ENCODE measurements at regions not wholly inside any gene's neighbourhood (a gene's known extent, or its start where the extent isn't known, plus 50 kb on each side); places are given as distances from the start of the nearest gene placed in this dataset.

GRCh38 chr5:36444582-36445418, 143.1 kb upstream of the RANBP3L start (continued):
- TF ChIP-seq, protein P1, sequence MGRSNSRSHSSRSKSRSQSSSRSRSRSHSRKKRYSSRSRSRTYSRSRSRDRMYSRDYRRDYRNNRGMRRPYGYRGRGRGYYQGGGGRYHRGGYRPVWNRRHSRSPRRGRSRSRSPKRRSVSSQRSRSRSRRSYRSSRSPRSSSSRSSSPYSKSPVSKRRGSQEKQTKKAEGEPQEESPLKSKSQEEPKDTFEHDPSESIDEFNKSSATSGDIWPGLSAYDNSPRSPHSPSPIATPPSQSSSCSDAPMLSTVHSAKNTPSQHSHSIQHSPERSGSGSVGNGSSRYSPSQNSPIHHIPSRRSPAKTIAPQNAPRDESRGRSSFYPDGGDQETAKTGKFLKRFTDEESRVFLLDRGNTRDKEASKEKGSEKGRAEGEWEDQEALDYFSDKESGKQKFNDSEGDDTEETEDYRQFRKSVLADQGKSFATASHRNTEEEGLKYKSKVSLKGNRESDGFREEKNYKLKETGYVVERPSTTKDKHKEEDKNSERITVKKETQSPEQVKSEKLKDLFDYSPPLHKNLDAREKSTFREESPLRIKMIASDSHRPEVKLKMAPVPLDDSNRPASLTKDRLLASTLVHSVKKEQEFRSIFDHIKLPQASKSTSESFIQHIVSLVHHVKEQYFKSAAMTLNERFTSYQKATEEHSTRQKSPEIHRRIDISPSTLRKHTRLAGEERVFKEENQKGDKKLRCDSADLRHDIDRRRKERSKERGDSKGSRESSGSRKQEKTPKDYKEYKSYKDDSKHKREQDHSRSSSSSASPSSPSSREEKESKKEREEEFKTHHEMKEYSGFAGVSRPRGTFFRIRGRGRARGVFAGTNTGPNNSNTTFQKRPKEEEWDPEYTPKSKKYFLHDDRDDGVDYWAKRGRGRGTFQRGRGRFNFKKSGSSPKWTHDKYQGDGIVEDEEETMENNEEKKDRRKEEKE (IDR thresholded peaks at IDR 0.05): no peak

DNA sequence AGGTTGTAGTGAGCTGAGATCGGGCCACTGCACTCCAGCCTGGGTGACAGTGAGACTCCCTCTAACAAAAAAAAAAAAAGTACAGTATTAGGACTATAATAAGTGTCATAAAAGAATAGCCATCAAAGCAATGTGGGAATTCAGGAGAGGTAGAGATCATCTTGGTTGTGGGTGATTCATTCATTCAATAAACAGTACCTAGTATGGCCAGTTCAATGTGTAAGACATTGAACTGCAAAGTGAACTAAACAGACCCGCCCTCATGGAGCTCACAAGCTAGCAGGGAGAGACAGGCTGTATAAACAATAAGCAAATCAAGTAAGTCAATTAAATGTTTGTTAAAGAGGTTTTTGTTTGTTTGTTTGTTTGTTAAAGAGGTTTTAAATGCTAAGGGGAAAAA, 146.1 kb upstream of the RANBP3L start:
- FAIRE-seq (no peak), DNase-seq (ENCODE audit: low read depth, low spot score) (no peak), ATAC-seq (no peak)
- POLR2A ChIA-PET: no interaction called here
- Histone ChIP-seq H3K4me1 (ENCODE audit: control insufficient read depth, insufficient read depth, low read length) (no peaks in the 10 kb centered on the region), H3K9me3 (replicated peaks; ENCODE audit: control insufficient read depth, insufficient read depth, low read length) (no peaks in the 10 kb centered on the region; the same call in 2 of the 3 replicates), H3K4me3 (no peak overlapping the region), H3K27ac (ENCODE audit: control insufficient read depth, insufficient read depth) (no peak overlapping the region), H3K36me3 (ENCODE audit: control insufficient read depth in 2 of 2, insufficient read depth in 2 of 2, low read length in 1 of 2) (no peaks in the 10 kb centered on the region), H3K9ac (ENCODE audit: control insufficient read depth, insufficient read depth, low read length) (no peak overlapping the region), H3K79me2 (ENCODE audit: control insufficient read depth, insufficient read depth, low read length) (no peaks in the 10 kb centered on the region), H4K20me1 (ENCODE audit: control insufficient read depth, insufficient read depth) (no peaks in the 10 kb centered on the region), H2AFZ (ENCODE audit: control insufficient read depth, low read depth, low read length) (no peak overlapping the region), H3K4me2 (ENCODE audit: control insufficient read depth, insufficient read depth) (no peak overlapping the region), H3K27me3 (replicated peaks in 1 of 2; ENCODE audit: control insufficient read depth in 2 of 2, insufficient read depth in 2 of 2, low read length in 1 of 2) (no peaks in the 10 kb centered on the region)
- WGBS (ENCODE audit: insufficient coverage, insufficient replicate concordance, low lambda C conversion rate, missing lambda C conversion rate): 29% methylated on average over 2 of the region's 2 CpGs
- in situ Hi-C loops (cut with MboI) (no loop called here), intact Hi-C loops (cut with micrococcal nuclease; ENCODE audit: unreplicated experiment) (no loop called here)
- no TSS peak for BruUV-seq (replicated peaks)
- RAD21 ChIA-PET (ENCODE audit: unreplicated experiment): no interaction called here
- SMC1A ChIA-PET (ENCODE audit: uncharacterized antibody, unreplicated experiment): no interaction called here
- CTCF ChIA-PET: interaction anchor here (1.7 kb wide), 1 partner anchor 11 kb away, joined by 9 read pairs; no protein-coding TSS in a partner anchor
- no peak for TF ChIP-seq CHD2 (IDR thresholded peaks at IDR 0.05; ENCODE audit: borderline replicate concordance, low read depth, low read length)
- TF ChIP-seq CEBPB (IDR thresholded peaks at IDR 0.05; ENCODE audit: borderline replicate concordance in 1 of 2, low read depth in 2 of 2, low read length in 2 of 2): no peak
- no peak for TF ChIP-seq JUNB (IDR thresholded peaks at IDR 0.05)
- no peak for TF ChIP-seq SP1 (IDR thresholded peaks at IDR 0.05; ENCODE audit: low read depth, low read length)
- no peak for TF ChIP-seq SMARCA5 (IDR thresholded peaks at IDR 0.05)
- no peak for TF ChIP-seq MTA2 (IDR thresholded peaks at IDR 0.05; ENCODE audit: low read depth)
- TF ChIP-seq, protein P1 (IDR thresholded peaks at IDR 0.05): no peak
- TF ChIP-seq SRF (IDR thresholded peaks at IDR 0.05; ENCODE audit: low read depth in 2 of 2, low read length in 2 of 2): no peak
- TF ChIP-seq ZBTB40 (IDR thresholded peaks at IDR 0.05; ENCODE audit: borderline replicate concordance): no peak
- TF ChIP-seq NFYA (IDR thresholded peaks at IDR 0.05; ENCODE audit: borderline replicate concordance, low read depth, low read length): no peak
- no peak for TF ChIP-seq SREBF2 (IDR thresholded peaks at IDR 0.05; ENCODE audit: low read length)
